ENCODE measurements at regions not wholly inside any gene's neighbourhood (a gene's known extent, or its start where the extent isn't known, plus 50 kb on each side); places are given as distances from the start of the nearest gene placed in this dataset.

GRCh38 chr16:72302332-72302731 lies 130.4 kb upstream of the PMFBP1 start:
- 0% methylated on average over 2 of the region's 2 CpGs for WGBS (ENCODE audit: insufficient coverage, low coverage, missing lambda C conversion rate)
- Histone ChIP-seq H3K9me1 (ENCODE audit: control insufficient read depth, insufficient read depth, low read length) (no peaks in the 10 kb centered on the region), H2AFZ (ENCODE audit: low read depth, low read length) (no peak overlapping the region), H3K4me1 (replicated peaks in 1 of 2; ENCODE audit: control insufficient read depth in 2 of 2, insufficient read depth in 2 of 2, low read length in 2 of 2) (no peaks in the 10 kb centered on the region), H3K27ac (ENCODE audit: extremely low read depth, low read depth, low read length) (no peak overlapping the region), H3K4me3 (no peak overlapping the region), H3K9me3 (replicated peaks; ENCODE audit: control insufficient read depth, insufficient read depth, low read depth, low read length) (no peaks in the 10 kb centered on the region), H3K79me2 (ENCODE audit: control insufficient read depth, insufficient read depth, low read length) (no peaks in the 10 kb centered on the region), H3K9ac (ENCODE audit: insufficient read depth in 1 of 2, low read depth in 2 of 2, low read length in 2 of 2) (no peak overlapping the region), H3K27me3 (ENCODE audit: control insufficient read depth in 2 of 2, insufficient read depth in 2 of 2, low read length in 2 of 2) (no peaks in the 10 kb centered on the region), H3K36me3 (ENCODE audit: control insufficient read depth, insufficient read depth, low read length) (no peaks in the 10 kb centered on the region), H4K20me1 (replicated peaks; ENCODE audit: control insufficient read depth, insufficient read depth, low read length) (no peaks in the 10 kb centered on the region), H3K4me2 (ENCODE audit: insufficient read depth, low read length) (no peak overlapping the region)
- intact Hi-C loops (cut with micrococcal nuclease) (no loop called here), in situ Hi-C loops (cut with MboI) (no loop called here)
- FAIRE-seq = no peak
- no TSS peak for BruUV-seq (replicated peaks)
- POLR2A ChIA-PET = interaction anchor here (0.9 kb wide), 1 partner anchor 25 kb away, joined by 5 read pairs; no protein-coding TSS in a partner anchor
- ATAC-seq = no peak
- TF ChIP-seq ASH1L (IDR thresholded peaks at IDR 0.05; ENCODE audit: borderline replicate concordance, low read depth, partially characterized antibody) (no peak), JUN (IDR thresholded peaks at IDR 0.05; ENCODE audit: borderline replicate concordance, low read depth, low read length) (no peak), JUN (CRISPR knock-in tag; IDR thresholded peaks at IDR 0.05; ENCODE audit: borderline replicate concordance) (no peak), ZNF274 (IDR thresholded peaks at IDR 0.05; ENCODE audit: borderline replicate concordance, low read depth, low read length) (no peak), NFYB (IDR thresholded peaks at IDR 0.05; ENCODE audit: extremely low read depth, insufficient read length) (no peak), ZNF76 (CRISPR knock-in tag; IDR thresholded peaks at IDR 0.05; ENCODE audit: borderline replicate concordance) (no peak), ZFX (CRISPR knock-in tag; IDR thresholded peaks at IDR 0.05) (no peak), SAFB2 (IDR thresholded peaks at IDR 0.05; ENCODE audit: borderline replicate concordance, low read depth, low read length, severe bottlenecking) (no peak), ARID2 (IDR thresholded peaks at IDR 0.05) (no peak), ZNF586 (CRISPR knock-in tag; conservative IDR thresholded peaks at IDR 0.05) (no peak), GTF2A2 (tag; IDR thresholded peaks at IDR 0.05) (no peak), TBP (optimal IDR thresholded peaks at IDR 0.05; ENCODE audit: low read depth, low read length) (no peak), HOMEZ (CRISPR knock-in tag; IDR thresholded peaks at IDR 0.05) (no peak), ZNF707 (CRISPR knock-in tag; conservative IDR thresholded peaks at IDR 0.05) (no peak), PYGO2 (tag; IDR thresholded peaks at IDR 0.05) (no peak), KLF6 (CRISPR knock-in tag; IDR thresholded peaks at IDR 0.05; ENCODE audit: borderline replicate concordance) (no peak), ZNF398 (CRISPR knock-in tag; IDR thresholded peaks at IDR 0.05) (no peak), NCOA6 (IDR thresholded peaks at IDR 0.05) (no peak)
- TF ChIP-seq, protein P1, sequence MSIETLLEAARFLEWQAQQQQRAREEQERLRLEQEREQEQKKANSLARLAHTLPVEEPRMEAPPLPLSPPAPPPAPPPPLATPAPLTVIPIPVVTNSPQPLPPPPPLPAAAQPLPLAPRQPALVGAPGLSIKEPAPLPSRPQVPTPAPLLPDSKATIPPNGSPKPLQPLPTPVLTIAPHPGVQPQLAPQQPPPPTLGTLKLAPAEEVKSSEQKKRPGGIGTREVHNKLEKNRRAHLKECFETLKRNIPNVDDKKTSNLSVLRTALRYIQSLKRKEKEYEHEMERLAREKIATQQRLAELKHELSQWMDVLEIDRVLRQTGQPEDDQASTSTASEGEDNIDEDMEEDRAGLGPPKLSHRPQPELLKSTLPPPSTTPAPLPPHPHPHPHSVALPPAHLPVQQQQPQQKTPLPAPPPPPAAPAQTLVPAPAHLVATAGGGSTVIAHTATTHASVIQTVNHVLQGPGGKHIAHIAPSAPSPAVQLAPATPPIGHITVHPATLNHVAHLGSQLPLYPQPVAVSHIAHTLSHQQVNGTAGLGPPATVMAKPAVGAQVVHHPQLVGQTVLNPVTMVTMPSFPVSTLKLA (conservative IDR thresholded peaks at IDR 0.05) = no peak
- CTCF ChIA-PET (ENCODE audit: low intra/inter-chr PET ratio) = no interaction called here
- DNase-seq (ENCODE audit: extremely low read depth in 1 of 4, low spot score in 3 of 4) = no peak

Measured in K562 (cell line).